ENCODE measurements at regions not wholly inside any gene's neighbourhood (a gene's known extent, or its start where the extent isn't known, plus 50 kb on each side); places are given as distances from the start of the nearest gene placed in this dataset.
A peak's percentile ranks its signal among the peaks of the same experiment; 100 is the strongest.

- DNase-seq (ENCODE audit: low spot score), result no peak
These were observed 50.8 kb upstream of the TSHZ2 start for GRCh38 chr20:52921340-52921739.

GRCh38 chr20:52918311-52918710 is 53.8 kb upstream of the TSHZ2 start:
- no peak for DNase-seq (ENCODE audit: low spot score)

- no peak for DNase-seq (ENCODE audit: low spot score)
These were observed 56.6 kb upstream of the TSHZ2 start for GRCh38 chr20:52915564-52915963.

GRCh38 chr20:52914870-52915269 is 57.3 kb upstream of the TSHZ2 start:
- no peak for DNase-seq (ENCODE audit: low spot score)

GRCh38 chr20:52913650-52914387 is 58.3 kb upstream of the TSHZ2 start:
- no peak for DNase-seq (ENCODE audit: low spot score)

- DNase-seq (ENCODE audit: low spot score), result no peak
These were observed 66.7 kb upstream of the TSHZ2 start for GRCh38 chr20:52905241-52905994.

GRCh38 chr20:52904837-52905236 is 67.3 kb upstream of the TSHZ2 start:
- DNase-seq (ENCODE audit: low spot score), result no peak

- DNase-seq (ENCODE audit: low spot score), result no peak
These were observed 73.0 kb upstream of the TSHZ2 start for GRCh38 chr20:52899041-52899608.

- no peak for DNase-seq (ENCODE audit: low spot score)
These were observed 75.8 kb upstream of the TSHZ2 start for GRCh38 chr20:52896348-52896747.

- DNase-seq (ENCODE audit: low spot score), result peak; percentile 40
These were observed 76.5 kb upstream of the TSHZ2 start for GRCh38 chr20:52895701-52896100.

GRCh38 chr20:52895235-52895634 is 76.9 kb upstream of the TSHZ2 start:
- DNase-seq (ENCODE audit: low spot score), result no peak

GRCh38 chr20:52893498-52893897 is 78.7 kb upstream of the TSHZ2 start:
- no peak for DNase-seq (ENCODE audit: low spot score)

GRCh38 chr20:52892023-52892422 is 80.1 kb upstream of the TSHZ2 start:
- no peak for DNase-seq (ENCODE audit: low spot score)

- DNase-seq (ENCODE audit: low spot score), result no peak
These were observed 82.0 kb upstream of the TSHZ2 start for GRCh38 chr20:52890130-52890529.

- DNase-seq (ENCODE audit: low spot score), result no peak
These were observed 82.9 kb upstream of the TSHZ2 start for GRCh38 chr20:52889225-52889624.

- DNase-seq (ENCODE audit: low spot score), result no peak
These were observed 84.1 kb upstream of the TSHZ2 start for GRCh38 chr20:52888096-52888495.

GRCh38 chr20:52880997-52881396 is 91.2 kb upstream of the TSHZ2 start:
- no peak for DNase-seq (ENCODE audit: low spot score)

- DNase-seq (ENCODE audit: low spot score), result no peak
These were observed 91.9 kb upstream of the TSHZ2 start for GRCh38 chr20:52880259-52880658.

- DNase-seq (ENCODE audit: low spot score), result no peak
These were observed 97.9 kb upstream of the TSHZ2 start for GRCh38 chr20:52874241-52874640.

GRCh38 chr20:52869698-52870501 is 102.3 kb upstream of the TSHZ2 start:
- no peak for DNase-seq (ENCODE audit: low spot score)

- DNase-seq (ENCODE audit: low spot score), result no peak
These were observed 102.9 kb upstream of the TSHZ2 start for GRCh38 chr20:52869276-52869675.

- DNase-seq (ENCODE audit: low spot score), result no peak
These were observed 104.9 kb upstream of the TSHZ2 start for GRCh38 chr20:52867305-52867704.
